Mesodermal cell (in vitro differentiated cells): ENCODE measurements at regions not wholly inside any gene's neighbourhood (a gene's known extent, or its start where the extent isn't known, plus 50 kb on each side); places are given as distances from the start of the nearest gene placed in this dataset.
"Not testable (repeated sequence)": the region's sequence is repeated elsewhere in the genome, so short reads cannot be mapped to it uniquely, and the experiment has no call there.

Experiments
- H3K27ac ChIP-seq: 2 replicates; pipeline ENCODE4 v1.7.0; 2013; ENCODE audit warnings: mild to moderate bottlenecking, low read depth, low read length, moderate library complexity; ENCODE audit not compliant: severe bottlenecking
- H3K36me3 ChIP-seq: 2 replicates; pipeline ENCODE4 v1.7.1; 2013; ENCODE audit warnings: mild to moderate bottlenecking, low read length, moderate library complexity; ENCODE audit not compliant: control insufficient read depth, insufficient read depth
- H3K4me1 ChIP-seq: one replicate; pipeline ENCODE4 v1.7.1; 2013; ENCODE audit warnings: mild to moderate bottlenecking, low read length; ENCODE audit not compliant: insufficient read depth, control insufficient read depth, poor library complexity, severe bottlenecking
- H3K4me3 ChIP-seq: 2 replicates; pipeline ENCODE4 v1.7.0; 2013; ENCODE audit warnings: low read length, control low read depth, mild to moderate bottlenecking; ENCODE audit not compliant: insufficient read depth, poor library complexity, severe bottlenecking; ENCODE audit errors: extremely low read depth
- H3K9me3 ChIP-seq: 2 replicates; pipeline ENCODE4 v1.7.1; 2013; ENCODE audit warnings: mild to moderate bottlenecking, low read length, moderate library complexity; ENCODE audit not compliant: control insufficient read depth
- WGBS, 2 experiments: methylation state at CpG; one replicate each; pipeline ENCODE4 v1.1.5; 2013; ENCODE audit warnings: missing lambda C conversion rate in 2 of 2; ENCODE audit not compliant: insufficient coverage in 2 of 2; 5-methylcytosine and 5-hydroxymethylcytosine counted together

- WGBS, 2 experiments = no CpG with 5 or more reads among the region's 2 CpGs
- H3K4me1 ChIP-seq = no peaks in the 10 kb centered on the region
- no peak overlapping the region for H3K27ac ChIP-seq
- H3K9me3 ChIP-seq = no peaks in the 10 kb centered on the region
- no peaks in the 10 kb centered on the region for H3K36me3 ChIP-seq
- H3K4me3 ChIP-seq = no peak overlapping the region
Observed at GRCh38 chrX:109036624-109037023, 300.3 kb upstream of the IRS4 start.

DNA sequence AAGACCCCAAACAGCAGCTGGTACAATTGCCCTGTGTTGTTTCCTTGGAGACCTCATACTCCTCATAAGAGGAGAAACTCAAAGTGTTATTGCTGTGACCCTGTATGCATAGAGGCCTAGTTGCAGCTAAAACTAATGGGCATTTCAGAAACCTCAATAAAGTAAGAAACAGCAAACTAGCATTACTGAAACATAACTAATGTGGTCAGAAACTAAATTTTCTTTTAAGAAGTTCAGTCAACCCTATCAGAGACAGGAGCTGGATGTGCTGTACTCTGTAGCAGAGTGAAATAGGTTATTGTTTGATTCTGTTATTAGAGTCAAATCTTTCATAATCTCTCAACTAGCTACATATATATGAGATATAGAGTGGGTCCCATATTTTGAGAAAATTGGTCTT, 257.5 kb upstream of the IRS4 start:
- Histone ChIP-seq H3K9me3 (no peaks in the 10 kb centered on the region), H3K4me1 (no peaks in the 10 kb centered on the region), H3K27ac (no peak overlapping the region), H3K4me3 (no peak overlapping the region), H3K36me3 (no peaks in the 10 kb centered on the region)

- H3K4me1 ChIP-seq, H3K27ac ChIP-seq, H3K9me3 ChIP-seq, H3K4me3 ChIP-seq, H3K36me3 ChIP-seq: not testable (repeated sequence)
- no CpG with 5 or more reads among the region's 3 CpGs for WGBS, 2 experiments
Observed at GRCh38 chrX:108972899-108973298, 236.5 kb upstream of the IRS4 start.

- no peak overlapping the region for H3K4me3 ChIP-seq
- no peaks in the 10 kb centered on the region for H3K9me3 ChIP-seq
- no peak overlapping the region for H3K27ac ChIP-seq
- no CpG with 5 or more reads among the region's 2 CpGs for WGBS, 2 experiments
- no peaks in the 10 kb centered on the region for H3K36me3 ChIP-seq
- no peaks in the 10 kb centered on the region for H3K4me1 ChIP-seq
Observed at GRCh38 chrX:108947205-108947604, 210.8 kb upstream of the IRS4 start.

DNA sequence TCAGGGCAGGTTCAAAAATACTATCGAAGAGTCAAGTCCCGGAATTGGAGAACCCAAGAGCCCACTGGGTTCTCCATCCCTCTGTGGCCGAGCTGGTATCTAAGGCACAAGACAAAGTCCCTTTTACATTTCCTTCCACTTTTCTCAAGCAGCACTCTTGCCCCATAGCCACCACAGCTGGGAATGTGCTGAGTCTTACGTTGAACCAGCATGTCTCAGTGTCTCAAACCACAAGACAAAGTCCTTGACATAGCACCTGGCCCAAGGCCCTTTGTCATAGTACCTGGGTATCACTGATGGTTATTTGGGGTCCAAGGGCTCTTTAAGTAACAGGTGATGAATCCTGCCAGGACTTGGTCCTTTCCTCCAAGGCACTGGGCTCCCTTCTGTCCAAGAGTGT, 210.2 kb upstream of the IRS4 start:
- no peak overlapping the region for H3K4me3 ChIP-seq
- no peaks in the 10 kb centered on the region for H3K4me1 ChIP-seq
- H3K36me3 ChIP-seq = no peaks in the 10 kb centered on the region
- no peak overlapping the region for H3K27ac ChIP-seq
- H3K9me3 ChIP-seq = no peaks in the 10 kb centered on the region
- 90% methylated on average over 3 of the region's 4 CpGs; no CpG with 5 or more reads in 1 of the 2 experiments for WGBS, 2 experiments

GRCh38 chrX:108945883-108946523, 209.6 kb upstream of the IRS4 start:
- no CpG with 5 or more reads among the region's 3 CpGs for WGBS, 2 experiments
- no peak overlapping the region for H3K27ac ChIP-seq
- H3K36me3 ChIP-seq = no peaks in the 10 kb centered on the region
- H3K4me3 ChIP-seq = no peak overlapping the region
- H3K4me1 ChIP-seq = no peaks in the 10 kb centered on the region
- no peaks in the 10 kb centered on the region for H3K9me3 ChIP-seq

DNA sequence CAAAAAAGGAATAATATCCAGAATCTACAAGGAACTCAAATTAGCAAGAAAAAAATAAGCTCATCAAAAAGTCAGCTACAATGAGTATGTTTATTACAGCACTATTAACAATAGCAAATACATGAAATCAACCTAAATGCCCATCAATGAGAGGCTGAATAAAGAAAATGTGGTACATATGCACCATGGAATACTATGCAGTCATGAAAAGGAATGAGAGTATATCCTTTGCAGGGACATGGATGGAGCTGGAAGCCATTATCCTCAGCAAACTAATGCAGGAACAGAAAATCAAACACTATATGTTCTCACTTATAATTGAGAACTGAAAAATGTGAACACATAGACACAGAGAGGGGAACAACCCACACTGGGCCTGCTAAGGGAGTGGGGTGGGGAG, 178.4 kb upstream of the IRS4 start:
- no peaks in the 10 kb centered on the region for H3K4me1 ChIP-seq
- H3K36me3 ChIP-seq = no peaks in the 10 kb centered on the region
- no peaks in the 10 kb centered on the region for H3K9me3 ChIP-seq
- no peak overlapping the region for H3K4me3 ChIP-seq
- H3K27ac ChIP-seq = no peak overlapping the region

- H3K4me1 ChIP-seq, H3K36me3 ChIP-seq, H3K27ac ChIP-seq, H3K9me3 ChIP-seq, H3K4me3 ChIP-seq: not testable (repeated sequence)
- 83% methylated on average over 1 of the region's 5 CpGs; no CpG with 5 or more reads in 1 of the 2 experiments for WGBS, 2 experiments
Observed at GRCh38 chrX:108903831-108904230, 167.5 kb upstream of the IRS4 start.

DNA sequence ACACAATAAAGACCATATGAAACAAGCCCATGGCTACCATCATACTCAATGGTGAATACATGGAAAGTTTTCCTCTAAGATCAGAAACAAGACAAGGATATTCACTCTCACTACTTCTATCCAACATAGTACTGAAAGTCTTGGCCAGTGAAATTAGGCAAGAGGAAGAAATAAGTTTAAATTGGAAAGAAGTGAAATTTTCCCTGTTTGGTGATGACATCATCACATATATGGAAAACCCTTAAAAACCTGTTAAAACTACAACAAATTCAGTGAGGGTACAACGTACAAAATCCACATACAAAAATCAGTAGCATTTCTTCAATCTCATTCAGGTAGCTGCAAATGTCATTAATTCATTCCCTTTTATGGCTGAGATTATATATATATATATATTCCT, 164.0 kb upstream of the IRS4 start:
- no peaks in the 10 kb centered on the region for H3K36me3 ChIP-seq
- no peaks in the 10 kb centered on the region for H3K9me3 ChIP-seq
- no peaks in the 10 kb centered on the region for H3K4me1 ChIP-seq
- H3K27ac ChIP-seq = no peak overlapping the region
- H3K4me3 ChIP-seq = no peak overlapping the region
- no CpG with 5 or more reads among the region's 1 CpG for WGBS, 2 experiments

DNA sequence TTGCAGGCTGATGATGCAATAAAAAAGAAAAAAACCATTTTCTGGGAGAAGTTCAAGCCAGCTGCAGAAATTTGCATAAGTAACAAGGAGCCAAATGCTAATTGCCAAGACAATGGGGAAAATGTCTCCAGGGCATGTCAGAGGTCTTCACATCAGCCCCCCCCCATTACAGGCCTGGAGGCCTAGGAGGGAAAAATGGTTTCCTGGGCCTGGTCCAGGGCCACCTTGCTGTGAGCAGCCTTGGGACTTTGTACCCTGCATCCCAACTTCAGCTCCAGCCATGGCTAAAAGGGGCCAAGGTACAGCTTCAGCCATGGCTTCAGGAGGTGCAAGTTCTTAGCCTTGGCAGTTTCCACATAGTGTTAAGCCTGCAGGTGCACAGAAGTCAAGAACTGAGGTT, 160.0 kb upstream of the IRS4 start:
- H3K9me3 ChIP-seq, H3K27ac ChIP-seq, H3K36me3 ChIP-seq: not testable (repeated sequence)

GRCh38 chrX:108892501-108892900, 156.1 kb upstream of the IRS4 start:
- Histone ChIP-seq H3K4me3 (no peak overlapping the region), H3K36me3 (no peaks in the 10 kb centered on the region), H3K27ac (no peak overlapping the region), H3K4me1 (no peaks in the 10 kb centered on the region), H3K9me3 (no peaks in the 10 kb centered on the region)

More for the DNA sequence above, 160.0 kb upstream of the IRS4 start:
- H3K4me3 ChIP-seq, H3K4me1 ChIP-seq: not testable (repeated sequence)

DNA sequence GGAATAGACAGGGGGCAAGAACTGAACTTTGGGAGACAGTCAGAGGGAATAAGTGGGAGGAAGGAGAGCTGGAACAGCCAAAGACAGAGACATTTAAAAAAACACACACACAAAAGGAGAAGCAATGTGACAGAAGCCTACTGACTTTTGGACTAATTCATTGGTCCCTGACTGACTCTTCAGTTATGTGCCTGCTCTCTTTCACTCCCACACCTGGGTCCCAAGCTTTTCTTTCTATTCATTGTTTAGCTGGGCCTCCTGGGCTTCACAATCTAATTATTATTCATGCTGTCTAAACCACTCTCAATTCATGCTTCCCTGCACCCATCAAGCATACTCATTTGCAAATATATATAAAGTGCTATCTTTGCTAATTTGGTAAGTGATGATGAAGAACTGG, 139.2 kb upstream of the IRS4 start:
- H3K4me1 ChIP-seq = no peaks in the 10 kb centered on the region
- H3K27ac ChIP-seq = no peak overlapping the region

More for the DNA sequence above, 139.2 kb upstream of the IRS4 start:
- no peaks in the 10 kb centered on the region for H3K9me3 ChIP-seq
- no peak overlapping the region for H3K4me3 ChIP-seq
- no peaks in the 10 kb centered on the region for H3K36me3 ChIP-seq
